Right lobe of liver (tissue), 4 donors: ENCODE measurements at regions not wholly inside any gene's neighbourhood (a gene's known extent, or its start where the extent isn't known, plus 50 kb on each side); places are given as distances from the start of the nearest gene placed in this dataset.

ENCODE experiments used
- CTCF ChIP-seq, 4 donors: fragments of 200-600 bp in 3 of 4; fragments of 450-650 bp in 1 of 4; IDR thresholded peaks; one replicate each; pipeline versions ENCODE4 v1.5.1 to v1.8.0; 2016 to 2022; ENCODE audit warnings: antibody characterized with exemption in 4 of 4, mild to moderate bottlenecking in 2 of 4
- POLR2A ChIP-seq: fragments of 450-650 bp; IDR thresholded peaks from one replicate; pipeline ENCODE4 v1.6.1; 2017; ENCODE audit warnings: antibody characterized with exemption, mild to moderate bottlenecking
- donor health status: DM: no; HTN: no; CAD: no.
- donor health status: DM: no; HTN: no; CAD: no.
- donor health status: DM: no; HTN: yes; CAD: no.

- TF ChIP-seq CTCF (IDR thresholded peaks at IDR 0.05) = no peak
- TF ChIP-seq POLR2A = no peak
These were observed 1243.7 kb upstream of the PCDH9 start for GRCh38 chr13:68473834-68474326.
